GM23338 (cell line): ENCODE measurements at regions not wholly inside any gene's neighbourhood (a gene's known extent, or its start where the extent isn't known, plus 50 kb on each side); places are given as distances from the start of the nearest gene placed in this dataset.

ENCODE experiments used
- CREB1 ChIP-seq: fragments of 250-450 bp; sonication (Bioruptor Pico); IDR thresholded peaks from 2 replicates; pipeline ENCODE4 v1.5.0; 2020; ENCODE audit warnings: low read depth, mild to moderate bottlenecking, moderate library complexity
- EZH2 ChIP-seq: fragments of 200-600 bp; sonication (generic); IDR thresholded peaks from one replicate; pipeline ENCODE4 v1.8.0; 2017; ENCODE audit warnings: antibody characterized with exemption, mild to moderate bottlenecking, low read depth; ENCODE audit not compliant: unreplicated experiment
- EZH2phosphoT487 ChIP-seq: fragments of 200-600 bp; sonication (generic); IDR thresholded peaks from one replicate; pipeline ENCODE4 v1.8.1; 2018; ENCODE audit warnings: antibody characterized with exemption; ENCODE audit not compliant: unreplicated experiment
- JUNB ChIP-seq: IDR thresholded peaks from one replicate; pipeline ENCODE4 v1.6.1; 2016; ENCODE audit warnings: antibody characterized with exemption; ENCODE audit not compliant: unreplicated experiment
- NANOG ChIP-seq: IDR thresholded peaks from 2 replicates; pipeline ENCODE4 v1.6.1; 2016; ENCODE audit warnings: antibody characterized with exemption, borderline replicate concordance
- POLR2AphosphoS5 ChIP-seq: IDR thresholded peaks from 2 replicates; pipeline ENCODE4 v1.6.1; 2016; ENCODE audit warnings: antibody characterized with exemption, low read depth
- STAT1 ChIP-seq: IDR thresholded peaks from one replicate; pipeline ENCODE4 v1.6.1; 2016; ENCODE audit warnings: antibody characterized with exemption; ENCODE audit not compliant: unreplicated experiment
- ZNF114 ChIP-seq: fragments of 250-450 bp; sonication (Bioruptor Pico); IDR thresholded peaks from 2 replicates; pipeline ENCODE4 v1.5.0; 2020; ENCODE audit warnings: mild to moderate bottlenecking, moderate library complexity
- ZNF331 ChIP-seq: fragments of 250-450 bp; sonication (Bioruptor Pico); IDR thresholded peaks from 2 replicates; pipeline ENCODE4 v1.5.0; 2020; ENCODE audit warnings: low read depth, mild to moderate bottlenecking, moderate library complexity
- TF ChIP-seq, protein P1 (sequence below), 2 experiments: fragments of 200-600 bp in 1 of 2; sonication (generic) in 1 of 2; conservative IDR thresholded peaks; 2 replicates each; pipeline versions ENCODE4 v1.5.1 to v1.6.1; 2016 to 2017; ENCODE audit warnings: antibody characterized with exemption in 2 of 2, low read depth in 2 of 2, mild to moderate bottlenecking in 2 of 2, moderate library complexity in 1 of 2
- TF ChIP-seq, protein P2 (sequence below): IDR thresholded peaks from 2 replicates; pipeline ENCODE4 v1.6.1; 2016; ENCODE audit warnings: antibody characterized with exemption
- TF ChIP-seq, protein P3 (sequence below): IDR thresholded peaks from one replicate; pipeline ENCODE4 v1.6.1; 2018; ENCODE audit warnings: antibody characterized with exemption; ENCODE audit not compliant: unreplicated experiment

DNA sequence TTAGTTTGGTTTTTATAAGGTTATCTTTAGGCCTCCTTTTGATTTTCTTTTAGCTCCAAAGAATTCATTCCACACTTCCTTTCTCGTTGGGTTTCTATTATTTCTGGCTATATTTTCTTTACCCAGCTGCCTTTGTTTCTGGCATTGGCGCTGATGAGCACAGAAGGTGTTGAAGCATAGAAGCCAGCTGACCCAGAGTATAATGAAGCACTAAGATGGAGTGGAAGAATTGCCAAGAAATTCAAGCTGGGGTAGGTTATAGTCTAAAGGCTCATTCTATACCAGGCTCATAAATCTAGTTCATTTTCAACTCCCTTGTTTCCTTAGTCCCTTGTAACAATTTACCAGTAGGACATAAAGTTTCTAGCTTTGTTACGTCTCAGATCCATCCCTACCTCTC lies 169.5 kb downstream of the HRH4 start:
- no peak for TF ChIP-seq EZH2phosphoT487
- TF ChIP-seq, protein P1, sequence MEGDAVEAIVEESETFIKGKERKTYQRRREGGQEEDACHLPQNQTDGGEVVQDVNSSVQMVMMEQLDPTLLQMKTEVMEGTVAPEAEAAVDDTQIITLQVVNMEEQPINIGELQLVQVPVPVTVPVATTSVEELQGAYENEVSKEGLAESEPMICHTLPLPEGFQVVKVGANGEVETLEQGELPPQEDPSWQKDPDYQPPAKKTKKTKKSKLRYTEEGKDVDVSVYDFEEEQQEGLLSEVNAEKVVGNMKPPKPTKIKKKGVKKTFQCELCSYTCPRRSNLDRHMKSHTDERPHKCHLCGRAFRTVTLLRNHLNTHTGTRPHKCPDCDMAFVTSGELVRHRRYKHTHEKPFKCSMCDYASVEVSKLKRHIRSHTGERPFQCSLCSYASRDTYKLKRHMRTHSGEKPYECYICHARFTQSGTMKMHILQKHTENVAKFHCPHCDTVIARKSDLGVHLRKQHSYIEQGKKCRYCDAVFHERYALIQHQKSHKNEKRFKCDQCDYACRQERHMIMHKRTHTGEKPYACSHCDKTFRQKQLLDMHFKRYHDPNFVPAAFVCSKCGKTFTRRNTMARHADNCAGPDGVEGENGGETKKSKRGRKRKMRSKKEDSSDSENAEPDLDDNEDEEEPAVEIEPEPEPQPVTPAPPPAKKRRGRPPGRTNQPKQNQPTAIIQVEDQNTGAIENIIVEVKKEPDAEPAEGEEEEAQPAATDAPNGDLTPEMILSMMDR (conservative IDR thresholded peaks at IDR 0.05; ENCODE audit: low read depth in 2 of 2): no peak
- no peak for TF ChIP-seq JUNB
- TF ChIP-seq CREB1: no peak
- TF ChIP-seq, protein P2, sequence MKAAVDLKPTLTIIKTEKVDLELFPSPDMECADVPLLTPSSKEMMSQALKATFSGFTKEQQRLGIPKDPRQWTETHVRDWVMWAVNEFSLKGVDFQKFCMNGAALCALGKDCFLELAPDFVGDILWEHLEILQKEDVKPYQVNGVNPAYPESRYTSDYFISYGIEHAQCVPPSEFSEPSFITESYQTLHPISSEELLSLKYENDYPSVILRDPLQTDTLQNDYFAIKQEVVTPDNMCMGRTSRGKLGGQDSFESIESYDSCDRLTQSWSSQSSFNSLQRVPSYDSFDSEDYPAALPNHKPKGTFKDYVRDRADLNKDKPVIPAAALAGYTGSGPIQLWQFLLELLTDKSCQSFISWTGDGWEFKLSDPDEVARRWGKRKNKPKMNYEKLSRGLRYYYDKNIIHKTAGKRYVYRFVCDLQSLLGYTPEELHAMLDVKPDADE: no peak
- TF ChIP-seq EZH2: no peak
- no peak for TF ChIP-seq POLR2AphosphoS5
- TF ChIP-seq, protein P3, sequence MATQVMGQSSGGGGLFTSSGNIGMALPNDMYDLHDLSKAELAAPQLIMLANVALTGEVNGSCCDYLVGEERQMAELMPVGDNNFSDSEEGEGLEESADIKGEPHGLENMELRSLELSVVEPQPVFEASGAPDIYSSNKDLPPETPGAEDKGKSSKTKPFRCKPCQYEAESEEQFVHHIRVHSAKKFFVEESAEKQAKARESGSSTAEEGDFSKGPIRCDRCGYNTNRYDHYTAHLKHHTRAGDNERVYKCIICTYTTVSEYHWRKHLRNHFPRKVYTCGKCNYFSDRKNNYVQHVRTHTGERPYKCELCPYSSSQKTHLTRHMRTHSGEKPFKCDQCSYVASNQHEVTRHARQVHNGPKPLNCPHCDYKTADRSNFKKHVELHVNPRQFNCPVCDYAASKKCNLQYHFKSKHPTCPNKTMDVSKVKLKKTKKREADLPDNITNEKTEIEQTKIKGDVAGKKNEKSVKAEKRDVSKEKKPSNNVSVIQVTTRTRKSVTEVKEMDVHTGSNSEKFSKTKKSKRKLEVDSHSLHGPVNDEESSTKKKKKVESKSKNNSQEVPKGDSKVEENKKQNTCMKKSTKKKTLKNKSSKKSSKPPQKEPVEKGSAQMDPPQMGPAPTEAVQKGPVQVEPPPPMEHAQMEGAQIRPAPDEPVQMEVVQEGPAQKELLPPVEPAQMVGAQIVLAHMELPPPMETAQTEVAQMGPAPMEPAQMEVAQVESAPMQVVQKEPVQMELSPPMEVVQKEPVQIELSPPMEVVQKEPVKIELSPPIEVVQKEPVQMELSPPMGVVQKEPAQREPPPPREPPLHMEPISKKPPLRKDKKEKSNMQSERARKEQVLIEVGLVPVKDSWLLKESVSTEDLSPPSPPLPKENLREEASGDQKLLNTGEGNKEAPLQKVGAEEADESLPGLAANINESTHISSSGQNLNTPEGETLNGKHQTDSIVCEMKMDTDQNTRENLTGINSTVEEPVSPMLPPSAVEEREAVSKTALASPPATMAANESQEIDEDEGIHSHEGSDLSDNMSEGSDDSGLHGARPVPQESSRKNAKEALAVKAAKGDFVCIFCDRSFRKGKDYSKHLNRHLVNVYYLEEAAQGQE: no peak
- no peak for TF ChIP-seq STAT1
- TF ChIP-seq ZNF331 (CRISPR knock-in tag): no peak
- no peak for TF ChIP-seq NANOG
- TF ChIP-seq ZNF114 (CRISPR knock-in tag): no peak
